ENCODE measurements at regions not wholly inside any gene's neighbourhood (a gene's known extent, or its start where the extent isn't known, plus 50 kb on each side); places are given as distances from the start of the nearest gene placed in this dataset.

DNA sequence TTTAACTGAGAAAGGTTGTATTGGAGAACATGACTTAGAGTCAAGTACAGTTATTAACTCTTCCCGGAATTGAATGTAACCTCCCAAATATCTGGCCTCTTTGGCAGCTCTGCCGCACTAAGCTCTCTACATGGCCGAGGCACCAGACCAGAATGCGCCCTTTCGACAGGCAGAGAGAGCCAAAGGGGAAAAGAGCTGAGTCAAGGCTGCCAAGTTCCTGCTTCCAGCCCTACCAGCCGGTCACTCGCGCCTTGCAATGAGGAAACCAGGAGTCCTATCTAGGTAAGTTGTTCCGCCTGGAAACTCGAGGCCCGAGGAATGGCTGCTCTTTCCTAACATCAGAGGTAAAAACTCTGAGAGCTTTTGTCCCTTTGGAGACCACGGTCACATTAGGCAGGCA, 172.2 kb downstream of the BRMS1L start:
- Mint-ChIP-seq H3K9me3 (no peaks in the 10 kb centered on the region), H3K4me3 (ENCODE audit: low read depth) (no peak overlapping the region), H3K4me1 (ENCODE audit: low read depth) (no peaks in the 10 kb centered on the region), H3K27ac (no peak overlapping the region), H3K27me3 (ENCODE audit: low read depth) (peaks cover 16% of the 10 kb centered on the region), H3K36me3 (ENCODE audit: low read depth) (no peaks in the 10 kb centered on the region)
- intact Hi-C loops (cut with micrococcal nuclease), result no loop called here
- no peak for DNase-seq (ENCODE audit: low spot score)

DNA sequence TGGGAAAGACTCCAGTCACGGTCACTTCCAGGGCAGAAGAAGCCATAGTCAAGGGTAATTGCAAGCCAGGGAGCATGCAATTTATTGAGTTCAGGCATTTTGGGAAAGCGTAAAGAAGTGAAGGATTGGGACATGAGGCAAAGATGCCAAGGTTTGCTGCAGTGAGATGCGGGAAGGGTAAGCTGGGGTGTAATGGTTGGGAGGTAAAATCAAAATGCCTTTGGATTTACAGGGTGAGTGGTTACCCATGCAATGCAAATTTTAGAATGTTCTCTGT, 167.5 kb downstream of the BRMS1L start:
- Mint-ChIP-seq H3K36me3 (ENCODE audit: low read depth) (no peaks in the 10 kb centered on the region), H3K4me1 (ENCODE audit: low read depth) (no peaks in the 10 kb centered on the region), H3K27ac (no peak overlapping the region), H3K27me3 (ENCODE audit: low read depth) (peaks cover 7% of the 10 kb centered on the region), H3K9me3 (no peaks in the 10 kb centered on the region), H3K4me3 (ENCODE audit: low read depth) (no peak overlapping the region)
- intact Hi-C loops (cut with micrococcal nuclease), result no loop called here
- no peak for DNase-seq (ENCODE audit: low spot score)

DNA sequence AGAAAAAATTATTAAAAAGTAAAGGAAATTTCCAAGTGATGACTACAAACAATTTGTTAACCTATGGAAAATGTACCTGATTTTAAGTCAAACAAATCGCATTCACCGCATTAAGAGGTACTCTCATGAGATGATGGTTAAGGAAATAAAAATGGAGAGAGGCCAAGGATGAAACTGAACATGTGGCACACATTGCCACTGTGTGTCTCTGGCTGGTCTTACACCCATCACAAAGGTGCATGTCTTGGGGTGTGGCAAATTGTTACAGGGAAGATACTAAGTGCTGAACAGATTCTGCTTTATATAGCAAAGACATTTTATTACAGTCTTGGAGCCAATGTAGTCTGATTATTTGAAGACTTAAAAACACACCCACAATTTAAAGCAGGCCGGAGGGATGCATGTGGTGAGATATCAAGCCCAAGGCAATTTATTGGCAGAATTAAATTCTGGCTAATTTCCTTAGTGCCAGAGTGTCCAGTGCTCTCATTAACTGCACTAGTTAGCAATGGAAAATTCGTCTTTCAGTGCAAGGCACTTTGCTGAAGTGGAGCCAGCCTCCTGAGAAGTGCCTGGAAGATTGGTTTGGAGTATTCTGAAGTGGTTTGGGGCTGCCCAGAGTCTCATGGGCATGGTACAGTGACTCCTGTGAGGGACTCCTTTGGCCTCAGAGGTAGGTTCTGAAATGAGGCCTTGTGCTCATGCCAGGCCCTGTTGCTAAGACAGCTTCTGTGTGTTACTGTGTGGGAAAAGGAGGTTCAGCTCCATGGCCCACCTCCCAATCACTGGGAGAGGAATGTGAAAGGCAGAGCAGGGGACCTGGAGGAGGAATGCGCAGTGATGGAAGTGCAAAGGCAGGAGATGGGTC, 166.9 kb downstream of the BRMS1L start:
- intact Hi-C loops (cut with micrococcal nuclease), result no loop called here
- Mint-ChIP-seq H3K4me3 (ENCODE audit: low read depth) (no peak overlapping the region), H3K4me1 (ENCODE audit: low read depth) (no peaks in the 10 kb centered on the region), H3K36me3 (ENCODE audit: low read depth) (no peaks in the 10 kb centered on the region), H3K9me3 (no peaks in the 10 kb centered on the region), H3K27me3 (ENCODE audit: low read depth) (peaks cover 7% of the 10 kb centered on the region), H3K27ac (no peak overlapping the region)
- no peak for DNase-seq (ENCODE audit: low spot score)

DNA sequence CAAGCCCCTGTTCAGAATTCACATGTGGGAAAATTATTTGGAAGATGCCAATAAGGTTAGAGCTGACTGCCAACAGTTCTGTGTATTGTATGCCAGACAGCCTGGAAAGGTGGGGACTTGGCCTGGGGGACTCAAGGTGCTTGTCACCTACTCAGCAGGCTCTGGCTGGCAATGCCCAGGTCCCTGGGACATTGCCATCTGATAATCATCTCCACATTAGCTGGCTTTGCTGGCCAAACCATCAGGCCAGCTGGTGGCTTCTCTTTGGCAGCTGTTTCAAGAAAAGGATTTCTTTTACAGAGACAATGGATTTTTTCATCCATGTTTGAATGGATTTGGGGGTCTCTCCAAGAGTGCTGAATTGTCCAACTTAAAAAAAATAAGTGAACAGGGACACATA, 165.2 kb downstream of the BRMS1L start:
- Mint-ChIP-seq H3K4me1 (ENCODE audit: low read depth) (no peaks in the 10 kb centered on the region), H3K36me3 (ENCODE audit: low read depth) (no peaks in the 10 kb centered on the region)
- DNase-seq (ENCODE audit: low spot score), result no peak

DNA sequence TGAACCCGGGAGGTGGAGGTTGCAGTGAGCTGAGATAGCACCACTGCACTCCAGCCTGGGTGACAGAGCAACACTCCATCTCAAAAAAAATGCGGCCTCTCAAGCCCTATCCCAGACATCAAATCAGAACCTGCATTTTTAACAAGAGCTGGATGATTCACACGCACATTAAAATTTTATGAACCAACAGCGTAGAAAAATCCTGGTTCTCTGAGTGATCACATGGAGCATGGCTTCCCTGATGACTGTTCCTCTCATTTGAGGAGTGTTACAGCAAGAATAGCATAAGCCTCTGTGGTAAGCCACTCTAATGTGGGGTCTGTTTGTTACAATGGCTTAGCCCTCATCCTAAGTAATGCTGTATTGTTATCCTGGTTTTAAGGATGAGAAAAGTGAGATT, 163.6 kb downstream of the BRMS1L start:
- intact Hi-C loops (cut with micrococcal nuclease), result no loop called here
- H3K36me3 Mint-ChIP-seq (ENCODE audit: low read depth), result no peaks in the 10 kb centered on the region
- no peak overlapping the region for H3K4me3 Mint-ChIP-seq (ENCODE audit: low read depth)
- H3K4me1 Mint-ChIP-seq (ENCODE audit: low read depth), result peaks cover 2% of the 10 kb centered on the region
- H3K27ac Mint-ChIP-seq, result no peak overlapping the region
- H3K27me3 Mint-ChIP-seq (ENCODE audit: low read depth), result no peaks in the 10 kb centered on the region
- DNase-seq (ENCODE audit: low spot score), result no peak
- H3K9me3 Mint-ChIP-seq, result no peaks in the 10 kb centered on the region

More for the DNA sequence above, 165.2 kb downstream of the BRMS1L start:
- no peaks in the 10 kb centered on the region for H3K9me3 Mint-ChIP-seq
- intact Hi-C loops (cut with micrococcal nuclease), result no loop called here
- H3K27ac Mint-ChIP-seq, result no peak overlapping the region
- H3K4me3 Mint-ChIP-seq (ENCODE audit: low read depth), result no peak overlapping the region
- no peaks in the 10 kb centered on the region for H3K27me3 Mint-ChIP-seq (ENCODE audit: low read depth)

DNA sequence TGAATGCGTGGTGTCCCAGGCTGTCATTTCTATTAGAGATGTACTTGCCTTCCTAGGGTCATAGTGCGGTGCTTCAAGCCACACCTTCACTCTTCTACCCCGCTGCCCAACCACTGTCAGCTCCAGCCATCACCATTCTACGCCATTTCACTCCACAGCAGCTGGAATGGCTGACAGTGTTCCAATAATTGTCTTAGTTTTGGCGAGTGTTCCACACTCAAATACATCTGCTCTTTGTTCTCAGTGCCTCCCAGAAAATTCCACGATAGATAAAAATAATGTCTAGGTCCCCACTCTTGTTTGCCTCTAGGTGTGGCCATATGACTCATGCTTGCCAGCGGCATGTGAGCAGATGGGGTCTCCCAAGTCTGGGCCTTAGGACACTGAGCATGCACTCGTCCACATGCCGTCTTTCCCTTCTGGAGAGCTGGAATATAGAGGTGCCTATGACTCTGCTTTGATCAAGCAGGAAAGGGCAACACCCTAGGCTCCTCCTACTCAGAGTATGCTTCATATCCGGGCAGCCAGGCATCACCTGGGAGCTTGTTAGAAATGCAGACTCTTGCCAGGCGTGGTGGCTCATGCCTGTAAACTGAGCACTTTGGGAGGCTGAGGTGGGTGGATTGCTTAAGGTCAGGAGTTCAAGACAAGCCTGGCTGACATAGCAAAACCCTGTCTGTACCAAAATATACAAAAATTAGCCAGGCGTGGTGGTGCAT, 163.0 kb downstream of the BRMS1L start:
- Mint-ChIP-seq H3K36me3 (ENCODE audit: low read depth) (no peaks in the 10 kb centered on the region), H3K4me1 (ENCODE audit: low read depth) (peaks cover 2% of the 10 kb centered on the region), H3K9me3 (no peaks in the 10 kb centered on the region), H3K4me3 (ENCODE audit: low read depth) (no peak overlapping the region), H3K27me3 (ENCODE audit: low read depth) (no peaks in the 10 kb centered on the region), H3K27ac (no peak overlapping the region)
- DNase-seq (ENCODE audit: low spot score), result no peak
- intact Hi-C loops (cut with micrococcal nuclease), result no loop called here

DNA sequence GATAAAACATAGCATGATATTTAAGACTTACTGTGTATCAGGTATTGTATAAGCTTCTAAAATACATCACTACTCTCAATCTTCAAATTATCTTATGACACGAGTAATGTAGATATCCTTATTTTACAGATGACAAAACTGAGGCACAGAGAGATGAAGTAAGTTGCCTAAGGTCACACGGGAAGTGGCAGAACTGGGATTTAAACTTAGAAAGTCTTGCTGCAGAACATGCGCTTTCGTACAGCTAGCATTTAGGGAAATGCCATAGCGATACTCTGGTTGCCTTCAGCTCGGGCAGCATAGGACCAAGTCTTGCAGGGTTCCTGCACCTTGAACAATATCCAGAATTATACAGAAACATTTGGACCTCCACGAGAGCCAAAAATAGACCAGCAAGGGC, 162.4 kb downstream of the BRMS1L start:
- intact Hi-C loops (cut with micrococcal nuclease), result no loop called here
- Mint-ChIP-seq H3K4me1 (ENCODE audit: low read depth) (peaks cover 2% of the 10 kb centered on the region), H3K27me3 (ENCODE audit: low read depth) (no peaks in the 10 kb centered on the region), H3K9me3 (no peaks in the 10 kb centered on the region), H3K4me3 (ENCODE audit: low read depth) (no peak overlapping the region), H3K36me3 (ENCODE audit: low read depth) (no peaks in the 10 kb centered on the region), H3K27ac (no peak overlapping the region)
- DNase-seq (ENCODE audit: low spot score), result no peak

DNA sequence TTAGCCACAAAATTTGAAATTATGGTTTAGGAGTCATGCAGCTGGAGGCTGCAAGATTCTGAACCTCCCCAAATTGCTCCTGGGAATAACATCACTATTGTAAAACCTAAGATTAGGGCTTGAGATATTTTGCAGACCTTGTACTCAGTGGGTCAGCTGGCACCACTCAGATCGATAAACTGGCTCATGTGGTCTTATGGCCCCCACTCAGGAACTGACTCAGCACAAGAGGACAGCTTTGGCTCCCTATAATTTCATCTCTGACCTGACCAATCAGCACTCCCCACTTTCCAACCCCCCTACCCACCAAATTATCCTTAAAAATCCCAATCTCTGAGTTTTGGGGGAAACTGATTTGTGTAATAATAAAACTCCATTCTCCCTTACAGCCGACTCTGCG, 161.6 kb downstream of the BRMS1L start:
- peaks cover 2% of the 10 kb centered on the region for H3K4me1 Mint-ChIP-seq (ENCODE audit: low read depth)
- DNase-seq (ENCODE audit: low spot score), result no peak
- H3K36me3 Mint-ChIP-seq (ENCODE audit: low read depth), result no peaks in the 10 kb centered on the region
- no peaks in the 10 kb centered on the region for H3K9me3 Mint-ChIP-seq
- H3K27me3 Mint-ChIP-seq (ENCODE audit: low read depth), result peaks cover 3% of the 10 kb centered on the region
- no peak overlapping the region for H3K4me3 Mint-ChIP-seq (ENCODE audit: low read depth)
- intact Hi-C loops (cut with micrococcal nuclease), result no loop called here
- H3K27ac Mint-ChIP-seq, result no peak overlapping the region

DNA sequence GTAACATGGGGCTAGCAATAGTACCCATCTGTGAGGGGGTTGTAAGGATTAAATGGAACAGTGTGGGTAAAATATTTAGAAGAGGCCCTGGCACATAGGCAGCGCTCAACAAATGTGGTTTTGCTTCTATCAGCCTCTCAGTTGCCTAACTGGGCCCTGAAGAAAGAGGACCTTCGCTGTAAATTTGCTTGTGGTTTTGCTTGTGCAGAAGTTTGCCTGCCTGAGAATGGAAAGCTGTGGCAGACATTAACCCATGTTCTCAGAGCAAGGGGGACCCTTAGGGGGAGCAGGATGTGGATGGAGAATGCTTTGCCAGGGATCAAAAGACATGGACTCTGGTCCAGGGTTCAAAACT, 160.1 kb downstream of the BRMS1L start:
- peaks cover 3% of the 10 kb centered on the region for H3K27me3 Mint-ChIP-seq (ENCODE audit: low read depth)
- H3K4me3 Mint-ChIP-seq (ENCODE audit: low read depth), result no peak overlapping the region
- H3K27ac Mint-ChIP-seq, result no peak overlapping the region
- intact Hi-C loops (cut with micrococcal nuclease), result no loop called here
- H3K36me3 Mint-ChIP-seq (ENCODE audit: low read depth), result no peaks in the 10 kb centered on the region
- peaks cover 2% of the 10 kb centered on the region for H3K4me1 Mint-ChIP-seq (ENCODE audit: low read depth)
- H3K9me3 Mint-ChIP-seq, result no peaks in the 10 kb centered on the region
- no peak for DNase-seq (ENCODE audit: low spot score)

DNA sequence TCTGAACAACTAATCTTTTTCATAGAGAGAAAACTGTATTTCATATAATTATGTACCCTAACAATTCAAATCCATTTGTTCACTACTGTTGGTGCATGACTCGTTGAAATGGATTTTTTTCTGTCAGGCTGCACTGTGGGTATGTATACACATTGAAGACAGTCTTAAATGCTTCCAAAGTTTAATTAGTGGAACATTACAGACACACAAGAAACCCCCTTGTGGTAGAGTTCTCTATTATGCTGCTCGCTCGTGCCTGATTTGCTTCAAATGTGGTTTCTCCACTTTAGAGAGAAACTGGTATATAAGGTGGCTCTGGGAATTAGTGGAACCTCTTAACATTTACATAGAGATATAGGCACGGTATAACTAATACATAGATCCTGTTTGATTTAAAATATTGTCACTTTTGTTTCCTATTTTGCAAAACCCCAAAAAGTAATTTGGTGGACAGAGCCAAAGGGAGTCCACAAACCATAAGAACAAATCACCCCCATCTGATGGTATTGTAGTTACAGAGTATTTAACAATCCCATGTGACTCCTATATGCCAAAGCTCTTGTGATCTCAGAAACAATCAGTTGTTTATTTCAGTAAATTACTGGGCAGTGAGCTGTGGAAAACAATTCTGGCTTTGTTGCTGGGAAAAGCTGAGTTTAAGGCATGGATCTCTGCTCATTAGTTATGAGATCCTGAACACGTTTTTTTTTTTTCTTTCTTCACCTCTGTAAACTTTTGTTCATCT, 159.5 kb downstream of the BRMS1L start:
- peaks cover 2% of the 10 kb centered on the region for H3K4me1 Mint-ChIP-seq (ENCODE audit: low read depth)

DNA sequence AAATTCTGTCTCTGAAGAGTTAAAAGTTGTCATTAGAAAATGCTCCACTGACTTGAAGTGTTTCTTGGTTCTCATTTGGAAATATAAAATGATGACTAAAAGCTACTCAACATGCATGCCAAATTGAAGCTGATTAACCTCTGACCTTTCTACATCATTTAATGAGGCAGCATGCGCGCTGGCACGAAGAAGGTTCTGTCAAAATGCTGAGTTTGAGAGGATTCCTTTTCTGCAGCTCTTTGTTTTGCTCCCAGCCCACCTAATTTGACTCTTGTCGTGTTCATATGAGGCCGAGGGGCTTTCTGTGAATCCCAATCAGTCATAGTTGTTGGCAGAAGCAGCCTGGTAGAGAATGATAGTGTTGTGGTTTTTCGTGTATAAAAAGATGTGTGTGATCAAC, 153.4 kb downstream of the BRMS1L start:
- intact Hi-C loops (cut with micrococcal nuclease), result no loop called here
- Mint-ChIP-seq H3K27me3 (ENCODE audit: low read depth) (peaks cover 3% of the 10 kb centered on the region), H3K9me3 (peaks cover 4% of the 10 kb centered on the region), H3K4me3 (ENCODE audit: low read depth) (no peak overlapping the region), H3K27ac (no peak overlapping the region), H3K36me3 (ENCODE audit: low read depth) (no peaks in the 10 kb centered on the region), H3K4me1 (ENCODE audit: low read depth) (no peaks in the 10 kb centered on the region)
- no peak for DNase-seq (ENCODE audit: low spot score)

More for the DNA sequence above, 159.5 kb downstream of the BRMS1L start:
- Mint-ChIP-seq H3K27me3 (ENCODE audit: low read depth) (peaks cover 3% of the 10 kb centered on the region), H3K36me3 (ENCODE audit: low read depth) (no peaks in the 10 kb centered on the region), H3K9me3 (no peaks in the 10 kb centered on the region), H3K4me3 (ENCODE audit: low read depth) (no peak overlapping the region), H3K27ac (no peak overlapping the region)
- intact Hi-C loops (cut with micrococcal nuclease), result no loop called here
- DNase-seq (ENCODE audit: low spot score), result no peak

DNA sequence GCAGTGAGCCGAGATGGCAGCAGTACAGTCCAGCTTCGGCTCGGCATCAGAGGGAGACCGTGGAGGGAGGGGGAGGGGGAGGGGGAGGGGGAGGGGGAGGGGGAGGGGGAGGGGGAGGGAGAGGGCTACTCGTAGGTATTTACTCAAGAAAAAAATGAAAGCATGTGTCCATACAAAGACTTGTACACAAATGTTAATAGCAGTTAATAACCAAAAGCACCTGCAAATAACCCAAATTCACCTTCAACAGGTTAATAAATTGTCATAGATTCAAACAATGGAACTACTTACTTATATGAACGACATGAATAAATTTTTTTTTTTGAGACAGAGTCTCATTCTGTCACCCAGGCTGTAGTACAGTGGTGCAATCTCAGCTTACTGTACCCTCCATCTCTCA, 152.4 kb downstream of the BRMS1L start:
- Mint-ChIP-seq H3K4me3 (ENCODE audit: low read depth) (no peak overlapping the region), H3K27me3 (ENCODE audit: low read depth) (peaks cover 7% of the 10 kb centered on the region), H3K36me3 (ENCODE audit: low read depth) (no peaks in the 10 kb centered on the region), H3K27ac (no peak overlapping the region), H3K9me3 (peaks cover 4% of the 10 kb centered on the region), H3K4me1 (ENCODE audit: low read depth) (no peaks in the 10 kb centered on the region)
- DNase-seq (ENCODE audit: low spot score), result no peak
- intact Hi-C loops (cut with micrococcal nuclease), result no loop called here

DNA sequence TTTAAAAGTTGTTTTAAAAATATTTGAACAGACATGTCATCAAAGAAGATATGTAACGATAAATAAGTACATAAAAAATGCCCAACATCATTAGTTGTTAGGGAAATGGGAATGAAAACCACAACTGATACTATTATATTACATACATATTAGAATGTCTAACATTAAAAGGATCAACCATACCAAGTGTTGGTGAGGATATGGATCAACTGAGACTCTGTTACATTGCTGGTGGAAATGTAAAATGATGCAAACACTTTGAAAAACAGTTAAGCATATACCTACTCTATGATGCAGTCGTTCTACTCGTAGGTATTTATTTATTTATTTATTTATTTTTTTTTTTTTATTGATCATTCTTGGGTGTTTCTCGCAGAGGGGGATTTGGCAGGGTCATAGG, 149.7 kb downstream of the BRMS1L start:
- Mint-ChIP-seq H3K27me3 (ENCODE audit: low read depth) (peaks cover 7% of the 10 kb centered on the region), H3K9me3 (peaks cover 4% of the 10 kb centered on the region), H3K4me3 (ENCODE audit: low read depth) (no peak overlapping the region), H3K4me1 (ENCODE audit: low read depth) (no peaks in the 10 kb centered on the region), H3K36me3 (ENCODE audit: low read depth) (no peaks in the 10 kb centered on the region), H3K27ac (no peak overlapping the region)
- no peak for DNase-seq (ENCODE audit: low spot score)
- intact Hi-C loops (cut with micrococcal nuclease), result no loop called here
